ENCODE measurements at regions not wholly inside any gene's neighbourhood (a gene's known extent, or its start where the extent isn't known, plus 50 kb on each side); places are given as distances from the start of the nearest gene placed in this dataset.

- H3K27ac ChIP-seq: no peak overlapping the region
- no peak for TF ChIP-seq CTCF (IDR thresholded peaks at IDR 0.05)
- DNase-seq (ENCODE audit: low spot score): no peak
- no peak overlapping the region for H3K4me3 ChIP-seq
Observed at GRCh38 chr6:14704383-14705271, 541.2 kb upstream of the JARID2 start.

GRCh38 chr6:14705841-14706377, 540.0 kb upstream of the JARID2 start:
- DNase-seq (ENCODE audit: low spot score): no peak
- no peak for TF ChIP-seq CTCF (IDR thresholded peaks at IDR 0.05)
- Histone ChIP-seq H3K27ac (peak overlapping the region; percentile 20 to 38), H3K4me3 (no peak overlapping the region)

GRCh38 chr6:14706378-14706929, 539.4 kb upstream of the JARID2 start:
- H3K4me3 ChIP-seq: no peak overlapping the region
- no peak for TF ChIP-seq CTCF (IDR thresholded peaks at IDR 0.05)
- peak overlapping the region; percentile 20 to 38 for H3K27ac ChIP-seq
- DNase-seq (ENCODE audit: low spot score): no peak

GRCh38 chr6:14707276-14707675, 538.6 kb upstream of the JARID2 start:
- Histone ChIP-seq H3K27ac (no peak overlapping the region), H3K4me3 (no peak overlapping the region)
- TF ChIP-seq CTCF (IDR thresholded peaks at IDR 0.05): no peak
- no peak for DNase-seq (ENCODE audit: low spot score)

- no peak for DNase-seq (ENCODE audit: low spot score)
- TF ChIP-seq CTCF (IDR thresholded peaks at IDR 0.05): no peak
- no peak overlapping the region for H3K4me3 ChIP-seq
- no peak overlapping the region for H3K27ac ChIP-seq
Observed at GRCh38 chr6:14707971-14708465, 537.9 kb upstream of the JARID2 start.

GRCh38 chr6:14709066-14709670, 536.7 kb upstream of the JARID2 start:
- TF ChIP-seq CTCF (IDR thresholded peaks at IDR 0.05): no peak
- DNase-seq (ENCODE audit: low spot score): no peak

More at GRCh38 chr6:14709066-14709670, 536.7 kb upstream of the JARID2 start:
- Histone ChIP-seq H3K27ac (no peak overlapping the region), H3K4me3 (no peak overlapping the region)

Data from coronary artery (tissue), 2 donors.